ENCODE measurements at regions not wholly inside any gene's neighbourhood (a gene's known extent, or its start where the extent isn't known, plus 50 kb on each side); places are given as distances from the start of the nearest gene placed in this dataset.

- H3K4me3 ChIP-seq: no peak overlapping the region
- no peak for DNase-seq
- peaks cover 0 to 8% (median 0%) of the 10 kb centered on the region in 7 donors for H3K27me3 ChIP-seq
- TF ChIP-seq CTCF (IDR thresholded peaks at IDR 0.05): no peak
- WGBS, 2 donors: 22 to 33% methylated on average over 7 of the region's 7 CpGs
- no peaks in the 10 kb centered on the region for H3K4me1 ChIP-seq
- intact Hi-C loops (cut with DNase I): no loop called here
- no peaks in the 10 kb centered on the region for H3K36me3 ChIP-seq
- peaks cover 0 to 24% (median 3%) of the 10 kb centered on the region in 11 donors for H3K9me3 ChIP-seq
- H3K27ac ChIP-seq: no peak overlapping the region
- ATAC-seq: no peak
Observed at GRCh38 chr9:90546200-90546599, 96.4 kb downstream of the DIRAS2 start.

GRCh38 chr9:90547896-90548295 is 94.7 kb downstream of the DIRAS2 start:
- DNase-seq: no peak
- H3K4me1 ChIP-seq: no peaks in the 10 kb centered on the region
- intact Hi-C loops (cut with DNase I): no loop called here

DNA sequence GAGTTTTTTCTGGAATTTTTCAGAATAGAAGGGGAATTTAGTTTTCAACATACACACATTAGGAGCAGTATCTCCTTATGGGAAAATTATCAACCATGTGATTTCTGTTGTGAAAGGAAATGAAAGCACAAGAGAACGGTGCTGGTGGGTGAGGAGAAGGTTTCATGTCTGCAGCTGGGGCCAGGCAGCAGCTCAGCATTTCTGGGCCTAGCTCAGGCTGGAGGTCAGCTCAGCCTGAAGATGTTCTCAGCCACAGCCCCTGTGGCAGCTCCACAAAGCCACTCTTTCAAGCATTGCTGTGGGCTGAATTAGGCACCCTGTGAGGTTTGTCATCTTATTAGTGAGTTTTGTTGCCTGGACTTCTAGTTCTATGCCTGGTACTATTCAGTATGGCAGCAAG is 90.3 kb downstream of the DIRAS2 start:
- Histone ChIP-seq H3K4me3 (no peak overlapping the region), H3K27ac (no peak overlapping the region), H3K9me3 (peaks cover 0 to 24% (median 3%) of the 10 kb centered on the region in 11 donors), H3K27me3 (peaks cover 0 to 3% (median 0%) of the 10 kb centered on the region in 7 donors), H3K4me1 (no peaks in the 10 kb centered on the region), H3K36me3 (no peaks in the 10 kb centered on the region)
- no peak for TF ChIP-seq CTCF (IDR thresholded peaks at IDR 0.05)
- intact Hi-C loops (cut with DNase I): no loop called here
- ATAC-seq (no peak), DNase-seq (no peak)
- 43 to 48% methylated on average over 1 of the region's 1 CpG for WGBS, 2 donors

More at GRCh38 chr9:90547896-90548295, 94.7 kb downstream of the DIRAS2 start:
- Histone ChIP-seq H3K4me3 (no peak overlapping the region), H3K27me3 (peaks cover 0 to 8% (median 0%) of the 10 kb centered on the region in 7 donors), H3K9me3 (peaks cover 0 to 24% (median 3%) of the 10 kb centered on the region in 11 donors), H3K27ac (no peak overlapping the region), H3K36me3 (no peaks in the 10 kb centered on the region)
- TF ChIP-seq CTCF (IDR thresholded peaks at IDR 0.05): no peak
- ATAC-seq: no peak
- 80 to 89% methylated on average over 2 of the region's 2 CpGs for WGBS, 2 donors

DNA sequence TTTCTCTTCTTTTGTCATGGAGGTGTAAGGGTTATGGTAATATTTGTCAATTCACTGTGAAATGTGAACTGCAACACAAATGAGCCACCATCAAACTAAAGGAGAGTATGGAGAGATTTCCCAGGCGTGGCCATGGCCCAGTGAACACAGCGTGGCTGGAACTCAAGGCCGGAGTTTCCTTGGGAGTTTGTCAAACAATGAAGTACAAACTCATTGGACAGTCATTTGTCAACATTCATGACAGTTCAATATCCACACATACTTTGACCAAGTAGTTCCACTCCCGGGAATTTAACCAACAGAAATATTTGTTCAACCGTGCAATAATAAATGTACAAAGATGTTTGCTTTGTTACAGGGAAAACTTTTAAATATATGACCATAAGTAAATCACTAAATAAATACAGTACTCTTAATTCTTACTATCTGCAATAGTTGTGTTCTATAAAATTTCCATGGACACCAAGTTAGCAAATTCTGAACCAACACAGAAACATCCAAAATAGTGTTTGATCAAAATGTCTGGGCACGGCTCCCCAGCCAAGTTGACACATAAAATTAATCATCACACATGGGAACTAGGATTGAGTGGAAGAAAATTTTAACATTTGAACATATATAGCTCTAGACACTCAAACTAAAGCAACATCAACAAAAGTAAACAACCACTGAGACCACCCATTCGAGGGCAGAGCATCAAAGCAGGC is 87.1 kb downstream of the DIRAS2 start:
- Histone ChIP-seq H3K36me3 (no peaks in the 10 kb centered on the region), H3K4me3 (no peak overlapping the region), H3K27ac (no peak overlapping the region), H3K4me1 (no peaks in the 10 kb centered on the region), H3K27me3 (peaks cover 0 to 3% (median 0%) of the 10 kb centered on the region in 7 donors), H3K9me3 (no peaks in the 10 kb centered on the region)
- TF ChIP-seq CTCF (IDR thresholded peaks at IDR 0.05): no peak
- WGBS, 2 donors: 83 to 85% methylated on average over 7 of the region's 7 CpGs
- DNase-seq: no peak
- no peak for ATAC-seq
- intact Hi-C loops (cut with DNase I): no loop called here
